ENCODE measurements at regions not wholly inside any gene's neighbourhood (a gene's known extent, or its start where the extent isn't known, plus 50 kb on each side); places are given as distances from the start of the nearest gene placed in this dataset.
"Not testable (repeated sequence)": the region's sequence is repeated elsewhere in the genome, so short reads cannot be mapped to it uniquely, and the experiment has no call there.

- in situ Hi-C loops (cut with HindIII; ENCODE audit: low sequenced_read_pairs), result no loop called here
- DNase-seq (ENCODE audit: low spot score), result no peak
Observed at GRCh38 chr3:64441861-64442260, 216.6 kb upstream of the PRICKLE2 start.

GRCh38 chr3:64440498-64440897 lies 215.2 kb upstream of the PRICKLE2 start:
- peak; percentile 8 for DNase-seq (ENCODE audit: low spot score)
- in situ Hi-C loops (cut with HindIII; ENCODE audit: low sequenced_read_pairs), result no loop called here

GRCh38 chr3:64438812-64439211 lies 213.5 kb upstream of the PRICKLE2 start:
- in situ Hi-C loops (cut with HindIII; ENCODE audit: low sequenced_read_pairs), result no loop called here
- DNase-seq (ENCODE audit: low spot score), result peak; percentile 37

DNA sequence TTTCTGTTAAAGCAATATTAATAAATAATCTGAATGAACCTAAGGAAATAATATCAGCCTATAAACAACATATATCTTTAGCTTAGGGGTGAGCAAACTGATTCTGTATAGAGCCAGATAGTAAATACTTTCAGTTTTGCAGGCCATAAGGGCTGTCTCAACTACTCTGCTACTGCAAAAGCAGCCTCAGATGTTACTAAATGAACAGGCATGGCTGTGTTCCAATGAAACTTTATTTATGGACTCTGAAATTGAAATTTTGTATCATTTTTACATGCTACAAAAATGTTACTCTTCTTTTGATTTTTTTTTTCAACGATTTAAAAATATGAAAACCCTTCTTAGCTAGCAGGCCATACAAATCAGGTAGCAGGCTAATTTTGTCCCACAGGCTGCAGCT lies 212.8 kb upstream of the PRICKLE2 start:
- DNase-seq (ENCODE audit: low spot score), result no peak
- in situ Hi-C loops (cut with HindIII; ENCODE audit: low sequenced_read_pairs), result no loop called here

- in situ Hi-C loops (cut with HindIII; ENCODE audit: low sequenced_read_pairs), result no loop called here
- DNase-seq (ENCODE audit: low spot score), result no peak
Observed at GRCh38 chr3:64437131-64437530, 211.9 kb upstream of the PRICKLE2 start.

DNA sequence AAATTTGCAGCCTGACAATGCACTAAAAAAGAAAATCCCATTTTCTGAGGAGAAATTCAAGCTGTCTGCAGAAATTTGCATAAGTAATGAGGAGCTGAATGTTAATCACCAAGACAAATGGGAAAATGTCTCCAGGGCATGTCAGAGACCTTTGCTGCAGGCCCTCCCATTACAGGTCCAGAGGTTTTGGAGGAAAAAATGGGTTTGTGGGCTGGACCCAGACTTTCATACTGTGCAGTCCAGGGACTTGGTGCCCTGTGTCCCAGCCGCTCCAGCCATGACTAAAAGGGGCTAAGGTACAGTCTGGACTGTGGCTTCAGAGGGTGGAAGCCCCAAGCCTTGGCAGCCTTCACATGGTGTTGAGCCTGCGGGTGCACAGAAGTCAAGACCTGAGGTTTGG lies 209.8 kb upstream of the PRICKLE2 start:
- DNase-seq (ENCODE audit: low spot score); in situ Hi-C loops (cut with HindIII; ENCODE audit: low sequenced_read_pairs): not testable (repeated sequence)

GRCh38 chr3:64432870-64433269 lies 207.6 kb upstream of the PRICKLE2 start:
- DNase-seq (ENCODE audit: low spot score), result no peak
- in situ Hi-C loops (cut with HindIII; ENCODE audit: low sequenced_read_pairs), result no loop called here

DNA sequence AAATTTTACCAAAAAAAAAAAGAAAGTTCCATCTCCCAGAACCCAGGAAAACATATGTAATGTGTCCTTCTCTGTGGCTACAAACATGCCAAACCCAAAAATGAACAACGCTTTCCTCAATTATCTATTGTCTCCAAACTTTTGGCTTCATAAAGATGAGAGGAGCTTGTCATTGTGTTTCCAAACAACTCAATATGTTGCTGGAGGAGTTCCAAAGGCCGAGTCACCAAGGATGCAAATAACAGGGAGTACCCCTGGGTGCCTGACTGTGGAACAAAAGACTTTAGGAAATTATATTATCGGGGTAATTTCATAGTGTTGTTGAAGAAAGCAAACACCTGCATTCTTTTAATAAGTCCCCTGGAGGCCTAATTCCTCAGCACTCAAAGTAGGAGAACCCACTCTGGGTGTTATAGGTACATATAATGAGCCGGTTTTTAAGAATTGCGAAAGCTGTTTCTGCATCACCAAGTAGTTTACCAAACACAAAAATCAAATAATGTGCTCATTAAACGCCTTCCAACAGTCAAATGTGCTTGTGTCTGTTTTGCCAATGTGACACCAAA lies 206.3 kb upstream of the PRICKLE2 start:
- in situ Hi-C loops (cut with HindIII; ENCODE audit: low sequenced_read_pairs), result no loop called here
- no peak for DNase-seq (ENCODE audit: low spot score)

DNA sequence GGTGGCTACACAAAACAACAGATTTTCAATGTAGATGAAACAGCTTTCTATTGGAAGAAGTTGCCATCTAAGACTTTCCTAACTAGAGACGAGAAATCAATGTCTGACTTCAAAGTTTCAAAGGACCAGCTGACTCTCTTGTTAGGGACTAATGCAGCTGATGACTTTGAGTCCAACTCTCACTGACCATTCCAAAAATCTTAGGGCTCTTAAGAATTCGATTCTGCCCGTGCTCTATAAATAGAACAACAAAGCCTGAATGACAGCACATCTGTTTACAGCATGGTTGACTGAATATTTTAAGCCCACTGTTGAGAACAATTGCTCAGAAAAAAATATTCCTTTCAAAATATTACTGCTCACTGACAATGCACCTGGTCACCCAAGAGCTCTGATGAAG lies 202.4 kb upstream of the PRICKLE2 start:
- in situ Hi-C loops (cut with HindIII; ENCODE audit: low sequenced_read_pairs), result no loop called here
- no peak for DNase-seq (ENCODE audit: low spot score)

GRCh38 chr3:64426551-64426950 lies 201.3 kb upstream of the PRICKLE2 start:
- DNase-seq (ENCODE audit: low spot score), result no peak
- in situ Hi-C loops (cut with HindIII; ENCODE audit: low sequenced_read_pairs), result no loop called here

DNA sequence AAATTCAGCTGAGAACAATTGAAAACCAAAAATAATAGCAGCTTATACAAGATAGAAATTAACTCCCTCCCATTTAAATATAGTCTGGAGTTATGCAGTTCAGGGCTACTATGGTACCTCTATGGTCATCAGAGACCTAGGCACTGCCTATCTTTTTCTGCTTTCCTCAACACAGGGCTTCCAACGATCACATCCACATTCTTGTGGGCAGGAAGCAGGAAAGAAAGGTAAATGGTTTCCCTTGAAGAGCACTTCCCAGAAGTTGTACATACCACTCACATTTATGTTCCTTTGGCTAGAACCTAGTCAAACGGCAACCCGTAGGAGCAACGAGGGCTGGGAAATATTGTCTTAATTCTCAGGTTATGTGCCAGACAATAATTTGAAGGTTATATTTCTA lies 197.7 kb upstream of the PRICKLE2 start:
- no peak for DNase-seq (ENCODE audit: low spot score)

DNA sequence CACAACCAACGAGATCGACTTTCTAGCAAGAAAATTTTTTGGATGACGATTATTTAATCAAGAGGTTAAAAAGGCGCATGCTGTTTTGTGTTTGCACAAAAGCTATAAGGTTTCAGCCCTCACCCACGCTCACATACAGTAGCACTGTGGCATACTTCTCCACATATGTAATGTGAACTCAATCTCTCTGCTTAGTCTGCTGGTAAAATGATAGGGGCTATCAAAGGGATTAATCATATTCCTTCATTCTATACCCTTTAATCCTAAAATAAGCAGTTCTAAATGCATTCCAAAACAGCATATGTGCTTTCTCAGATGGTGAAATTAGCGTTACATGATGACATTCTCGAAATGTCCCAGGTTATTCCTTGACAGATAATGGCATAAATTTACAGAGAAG lies 196.9 kb upstream of the PRICKLE2 start:
- in situ Hi-C loops (cut with HindIII; ENCODE audit: low sequenced_read_pairs), result no loop called here

More for the DNA sequence above, 197.7 kb upstream of the PRICKLE2 start:
- in situ Hi-C loops (cut with HindIII; ENCODE audit: low sequenced_read_pairs), result no loop called here

GRCh38 chr3:64417816-64418215 lies 192.6 kb upstream of the PRICKLE2 start:
- no peak for DNase-seq (ENCODE audit: low spot score)
- in situ Hi-C loops (cut with HindIII; ENCODE audit: low sequenced_read_pairs), result no loop called here

More for the DNA sequence above, 196.9 kb upstream of the PRICKLE2 start:
- no peak for DNase-seq (ENCODE audit: low spot score)

GRCh38 chr3:64414043-64414442 lies 188.8 kb upstream of the PRICKLE2 start:
- in situ Hi-C loops (cut with HindIII; ENCODE audit: low sequenced_read_pairs), result no loop called here
- DNase-seq (ENCODE audit: low spot score), result no peak

GRCh38 chr3:64411101-64411500 lies 185.8 kb upstream of the PRICKLE2 start:
- no peak for DNase-seq (ENCODE audit: low spot score)
- in situ Hi-C loops (cut with HindIII; ENCODE audit: low sequenced_read_pairs), result no loop called here

- in situ Hi-C loops (cut with HindIII; ENCODE audit: low sequenced_read_pairs), result no loop called here
- no peak for DNase-seq (ENCODE audit: low spot score)
Observed at GRCh38 chr3:64410226-64410625, 185.0 kb upstream of the PRICKLE2 start.

GRCh38 chr3:64408770-64409169 lies 183.5 kb upstream of the PRICKLE2 start:
- DNase-seq (ENCODE audit: low spot score), result no peak
- in situ Hi-C loops (cut with HindIII; ENCODE audit: low sequenced_read_pairs), result no loop called here

DNA sequence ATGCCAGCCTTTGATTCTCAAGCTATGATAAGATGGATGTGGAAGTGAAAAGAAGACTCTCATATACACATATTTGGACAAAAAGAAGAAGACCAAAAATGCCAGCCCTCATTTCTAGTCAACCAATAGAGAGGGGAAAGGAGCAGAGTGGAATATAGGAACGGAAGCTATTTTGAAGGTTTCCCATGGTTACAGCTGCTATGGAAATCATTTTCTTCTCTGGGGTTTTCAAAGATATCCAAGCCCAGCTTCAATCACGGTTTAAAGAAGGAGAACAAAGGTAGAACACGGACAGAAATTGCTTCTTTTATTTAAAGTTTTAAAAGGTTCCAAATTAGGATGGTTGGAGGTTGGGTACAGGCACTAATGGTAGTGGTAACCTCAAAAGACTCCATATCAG lies 181.0 kb upstream of the PRICKLE2 start:
- no peak for DNase-seq (ENCODE audit: low spot score)
- in situ Hi-C loops (cut with HindIII; ENCODE audit: low sequenced_read_pairs), result no loop called here

- DNase-seq (ENCODE audit: low spot score), result no peak
- in situ Hi-C loops (cut with HindIII; ENCODE audit: low sequenced_read_pairs), result no loop called here
Observed at GRCh38 chr3:64405211-64405835, 180.1 kb upstream of the PRICKLE2 start.

- in situ Hi-C loops (cut with HindIII; ENCODE audit: low sequenced_read_pairs), result no loop called here
- DNase-seq (ENCODE audit: low spot score), result no peak
Observed at GRCh38 chr3:64400706-64401105, 175.4 kb upstream of the PRICKLE2 start.

GRCh38 chr3:64399205-64399800 lies 174.0 kb upstream of the PRICKLE2 start:
- DNase-seq (ENCODE audit: low spot score), result peak; percentile 33
- in situ Hi-C loops (cut with HindIII; ENCODE audit: low sequenced_read_pairs), result no loop called here

Measured in G401 (cell line).